ENCODE measurements at regions not wholly inside any gene's neighbourhood (a gene's known extent, or its start where the extent isn't known, plus 50 kb on each side); places are given as distances from the start of the nearest gene placed in this dataset.

- TF ChIP-seq, protein P1, sequence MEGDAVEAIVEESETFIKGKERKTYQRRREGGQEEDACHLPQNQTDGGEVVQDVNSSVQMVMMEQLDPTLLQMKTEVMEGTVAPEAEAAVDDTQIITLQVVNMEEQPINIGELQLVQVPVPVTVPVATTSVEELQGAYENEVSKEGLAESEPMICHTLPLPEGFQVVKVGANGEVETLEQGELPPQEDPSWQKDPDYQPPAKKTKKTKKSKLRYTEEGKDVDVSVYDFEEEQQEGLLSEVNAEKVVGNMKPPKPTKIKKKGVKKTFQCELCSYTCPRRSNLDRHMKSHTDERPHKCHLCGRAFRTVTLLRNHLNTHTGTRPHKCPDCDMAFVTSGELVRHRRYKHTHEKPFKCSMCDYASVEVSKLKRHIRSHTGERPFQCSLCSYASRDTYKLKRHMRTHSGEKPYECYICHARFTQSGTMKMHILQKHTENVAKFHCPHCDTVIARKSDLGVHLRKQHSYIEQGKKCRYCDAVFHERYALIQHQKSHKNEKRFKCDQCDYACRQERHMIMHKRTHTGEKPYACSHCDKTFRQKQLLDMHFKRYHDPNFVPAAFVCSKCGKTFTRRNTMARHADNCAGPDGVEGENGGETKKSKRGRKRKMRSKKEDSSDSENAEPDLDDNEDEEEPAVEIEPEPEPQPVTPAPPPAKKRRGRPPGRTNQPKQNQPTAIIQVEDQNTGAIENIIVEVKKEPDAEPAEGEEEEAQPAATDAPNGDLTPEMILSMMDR (IDR thresholded peaks at IDR 0.05): no peak
- TF ChIP-seq POLR2A (IDR thresholded peaks at IDR 0.05): no peak
- TF ChIP-seq EP300 (IDR thresholded peaks at IDR 0.05): no peak
These were observed 309.4 kb downstream of the BTG1 start for GRCh38 chr12:91836264-91836663.
